Lung (tissue), 11 donors: ENCODE measurements at regions not wholly inside any gene's neighbourhood (a gene's known extent, or its start where the extent isn't known, plus 50 kb on each side); places are given as distances from the start of the nearest gene placed in this dataset.

ENCODE experiments used
- ATAC-seq: fragments of 200-7000 bp; cut with Tn5 transposase; one replicate; pipeline ENCODE4 v1.9.1; 2020; ENCODE audit warnings: moderate number of reproducible peaks; ENCODE audit not compliant: insufficient read depth, low FRiP score
- DNase-seq, 3 donors: peaks; one replicate each; pipeline ENCODE4 v3.0.0-alpha.2; 2013 to 2017
- H3K27ac ChIP-seq, 2 donors: one replicate each; pipeline ENCODE4 v1.5.1; 2013; ENCODE audit warnings: mild to moderate bottlenecking in 2 of 2, moderate library complexity in 2 of 2, control low read depth in 1 of 2, inconsistent platforms in 1 of 2, low read depth in 1 of 2, low read length in 1 of 2
- H3K27me3 ChIP-seq, 3 donors: one replicate each; pipeline ENCODE4 v1.5.1; 2013; ENCODE audit warnings: low read length in 2 of 3; ENCODE audit not compliant: control insufficient read depth in 3 of 3, insufficient read depth in 3 of 3
- H3K36me3 ChIP-seq, 4 donors: one replicate each; pipeline ENCODE4 v1.5.1; 2013; ENCODE audit warnings: low read length in 4 of 4, mild to moderate bottlenecking in 1 of 4, moderate library complexity in 1 of 4; ENCODE audit not compliant: control insufficient read depth in 4 of 4, insufficient read depth in 4 of 4
- H3K4me1 ChIP-seq, 5 donors: one replicate each; pipeline ENCODE4 v1.5.1; 2013; ENCODE audit warnings: low read length in 5 of 5, mild to moderate bottlenecking in 2 of 5, moderate library complexity in 1 of 5; ENCODE audit not compliant: control insufficient read depth in 5 of 5, insufficient read depth in 5 of 5
- H3K4me3 ChIP-seq: one replicate; pipeline ENCODE4 v1.5.1; 2013; ENCODE audit warnings: mild to moderate bottlenecking, control low read depth, moderate library complexity
- H3K9ac ChIP-seq, 2 donors: one replicate each; pipeline ENCODE4 v1.5.1; 2013; ENCODE audit warnings: low read length in 2 of 2, control low read depth in 1 of 2; ENCODE audit not compliant: insufficient read depth in 1 of 2
- H3K9me3 ChIP-seq, 4 donors: one replicate each; pipeline ENCODE4 v1.5.1; 2013; ENCODE audit warnings: low read length in 3 of 4, mild to moderate bottlenecking in 1 of 4, moderate library complexity in 1 of 4; ENCODE audit not compliant: control insufficient read depth in 4 of 4, insufficient read depth in 3 of 4
- CTCF ChIP-seq: IDR thresholded peaks from 2 replicates; pipeline ENCODE4 v1.5.1; 2012; ENCODE audit warnings: mild to moderate bottlenecking; ENCODE audit errors: control extremely low read depth, extremely low read depth
- WGBS, 2 donors: extraction: QIAGEN DNeasy Blood & Tissue Kit; methylation state at CpG; one replicate each; pipeline ENCODE4 v1.1.7; 2013; 5-methylcytosine and 5-hydroxymethylcytosine counted together
- donor health status: control.
- donor health status: control.
- donor health status: Bipolar disorder and iron deficiency.
- donor health status: healthy.
- donor health status: DM: yes; HTN: yes; CAD: no.

GRCh38 chr15:81897057-81897677 is 148.7 kb downstream of the MEX3B start:
- Histone ChIP-seq H3K4me1 (peaks cover 0 to 15% (median 0%) of the 10 kb centered on the region in 5 donors), H3K9me3 (no peaks in the 10 kb centered on the region), H3K4me3 (no peak overlapping the region), H3K27ac (no peak overlapping the region), H3K27me3 (no peaks in the 10 kb centered on the region), H3K36me3 (no peaks in the 10 kb centered on the region), H3K9ac (no peak overlapping the region)
- no peak for TF ChIP-seq CTCF
- ATAC-seq (no peak), DNase-seq (no peak)
- 68 to 84% methylated on average over 6 of the region's 6 CpGs for WGBS, 2 donors

GRCh38 chr15:81896356-81896755 is 149.5 kb downstream of the MEX3B start:
- ATAC-seq (no peak), DNase-seq (no peak)
- no peak overlapping the region for H3K4me3 ChIP-seq
- H3K9me3 ChIP-seq: no peaks in the 10 kb centered on the region
- H3K27me3 ChIP-seq: no peaks in the 10 kb centered on the region
- WGBS, 2 donors: 92 to 97% methylated on average over 3 of the region's 3 CpGs
- no peaks in the 10 kb centered on the region for H3K36me3 ChIP-seq
- no peak overlapping the region for H3K27ac ChIP-seq
- TF ChIP-seq CTCF: no peak
- peaks cover 0 to 15% (median 0%) of the 10 kb centered on the region in 5 donors for H3K4me1 ChIP-seq
- no peak overlapping the region for H3K9ac ChIP-seq

GRCh38 chr15:81895723-81896122 is 150.1 kb downstream of the MEX3B start:
- Histone ChIP-seq H3K4me3 (no peak overlapping the region), H3K9me3 (no peaks in the 10 kb centered on the region), H3K36me3 (no peaks in the 10 kb centered on the region), H3K27me3 (no peaks in the 10 kb centered on the region), H3K27ac (no peak overlapping the region), H3K9ac (no peak overlapping the region), H3K4me1 (peaks cover 0 to 15% (median 0%) of the 10 kb centered on the region in 5 donors)
- DNase-seq (no peak), ATAC-seq (no peak)
- WGBS, 2 donors: 78 to 90% methylated on average over 2 of the region's 2 CpGs
- TF ChIP-seq CTCF: no peak

- Histone ChIP-seq H3K4me3 (no peak overlapping the region), H3K4me1 (peaks cover 0 to 18% (median 0%) of the 10 kb centered on the region in 5 donors), H3K9ac (no peak overlapping the region), H3K27ac (no peak overlapping the region), H3K9me3 (no peaks in the 10 kb centered on the region), H3K27me3 (no peaks in the 10 kb centered on the region), H3K36me3 (no peaks in the 10 kb centered on the region)
- 78 to 89% methylated on average over 3 of the region's 3 CpGs for WGBS, 2 donors
- DNase-seq (no peak), ATAC-seq (no peak)
- TF ChIP-seq CTCF: no peak
These were observed 151.8 kb downstream of the MEX3B start for GRCh38 chr15:81894061-81894460.
